MM.1S (cell line): ENCODE measurements at regions not wholly inside any gene's neighbourhood (a gene's known extent, or its start where the extent isn't known, plus 50 kb on each side); places are given as distances from the start of the nearest gene placed in this dataset.

Experiments used
- CTCF ChIP-seq: fragments of 300-600 bp; sonication (generic); IDR thresholded peaks from 2 replicates; pipeline ENCODE4 v1.5.1; 2016; ENCODE audit warnings: antibody characterized with exemption, low read length, mixed read lengths
- EZH2 ChIP-seq: fragments of 300-600 bp; sonication (generic); optimal IDR thresholded peaks from 2 replicates; pipeline ENCODE3; 2017; ENCODE audit warnings: low read depth, mild to moderate bottlenecking, antibody characterized with exemption, low read length, mixed read lengths

- TF ChIP-seq CTCF, result no peak
- no peak for TF ChIP-seq EZH2
Measured at GRCh38 chr5:8332666-8333445, 463.9 kb downstream of the MTRR start.
